Endothelial cell of umbilical vein (primary cell): ENCODE measurements at regions not wholly inside any gene's neighbourhood (a gene's known extent, or its start where the extent isn't known, plus 50 kb on each side); places are given as distances from the start of the nearest gene placed in this dataset.

ENCODE experiments used
- BruUV-seq: library from RNA; stranded (reverse); fragments of 400-500 nt; replicated peaks from 2 replicates; lab custom pipeline; 2021; lab: Mats Ljungman, UMichigan
- CTCF ChIA-PET: fragments of 300-600, 350-600 bp; sonication (Branson Sonifier 250); formaldehyde crosslinking; loops from one replicate; lab custom pipeline; 2021; ENCODE audit warnings: antibody characterized with exemption, inconsistent platforms; lab: Charles Lee
- POLR2A ChIA-PET: fragments of 300-600, 350-600 bp; sonication (Branson Sonifier 250); formaldehyde crosslinking; loops from one replicate; lab custom pipeline; 2021; ENCODE audit warnings: antibody characterized with exemption, inconsistent platforms; lab: Charles Lee
- DNase-seq: peaks from one replicate; pipeline ENCODE4 v3.0.0-alpha.2; 2011; ENCODE audit warnings: low read depth, low spot score
- FAIRE-seq: peaks from 2 replicates; lab custom pipeline; 2011; peaks lifted over from hg19 to GRCh38; lab: Jason Lieb, UNC
- H2AFZ ChIP-seq: 2 replicates; pipeline ENCODE4 v1.6.0; 2012; ENCODE audit warnings: low read depth, low read length, control low read depth, inconsistent platforms
- H3K27ac ChIP-seq: 2 replicates; pipeline ENCODE4 v1.5.1; 2011; ENCODE audit warnings: low read depth, mild to moderate bottlenecking, control low read depth, low read length, moderate library complexity; ENCODE audit not compliant: insufficient read depth
- H3K27me3 ChIP-seq, 2 experiments: 2 replicates each; pipeline versions ENCODE4 v1.6.0 to v1.6.1; 2011; ENCODE audit warnings: low read length in 2 of 2, mixed read lengths in 1 of 2; ENCODE audit not compliant: control insufficient read depth in 2 of 2, insufficient read depth in 2 of 2
- H3K36me3 ChIP-seq, 2 experiments: 2 replicates in 1 of 2; 3 replicates in 1 of 2; pipeline ENCODE4 v1.5.1; 2011; ENCODE audit warnings: low read length in 2 of 2, mild to moderate bottlenecking in 1 of 2, moderate library complexity in 1 of 2; ENCODE audit not compliant: control insufficient read depth in 2 of 2, insufficient read depth in 2 of 2; ENCODE audit errors: extremely low read depth in 1 of 2
- H3K4me1 ChIP-seq: 3 replicates; pipeline ENCODE4 v1.5.1; 2011; ENCODE audit warnings: mild to moderate bottlenecking, low read length; ENCODE audit not compliant: control insufficient read depth, insufficient read depth; ENCODE audit errors: extremely low read depth
- H3K4me2 ChIP-seq: 2 replicates; pipeline ENCODE4 v1.6.1; 2011; ENCODE audit warnings: low read length, control low read depth, mixed read lengths; ENCODE audit not compliant: insufficient read depth
- H3K4me3 ChIP-seq, 3 experiments: fragments of 200-600 bp in 1 of 3; sonication (generic), shearing (Covaris generic) in 1 of 3; replicated peaks in 1 of 3; 2 replicates each; pipeline ENCODE4 v1.5.1; 2011 to 2016; ENCODE audit warnings: control low read depth in 3 of 3, low read length in 3 of 3, mild to moderate bottlenecking in 2 of 3, inconsistent platforms in 1 of 3, low read depth in 1 of 3, moderate library complexity in 1 of 3; ENCODE audit not compliant: insufficient read depth in 1 of 3
- H3K79me2 ChIP-seq: 2 replicates; pipeline ENCODE4 v1.6.0; 2012; ENCODE audit warnings: low read length, inconsistent platforms; ENCODE audit not compliant: control insufficient read depth, insufficient read depth
- H3K9ac ChIP-seq: replicated peaks from 2 replicates; pipeline ENCODE3; 2011; ENCODE audit warnings: low read length, control low read depth; ENCODE audit not compliant: insufficient read depth; ENCODE audit errors: extremely low read depth
- H3K9me1 ChIP-seq: replicated peaks from 3 replicates; pipeline ENCODE4 v1.6.0; 2011; ENCODE audit warnings: mild to moderate bottlenecking, low read length; ENCODE audit not compliant: control insufficient read depth, insufficient read depth; ENCODE audit errors: extremely low read depth
- H3K9me3 ChIP-seq: replicated peaks from 2 replicates; pipeline ENCODE4 v1.5.1; 2012; ENCODE audit warnings: low read length, inconsistent platforms; ENCODE audit not compliant: control insufficient read depth, insufficient read depth
- H4K20me1 ChIP-seq: replicated peaks from 2 replicates; pipeline ENCODE3; 2011; ENCODE audit warnings: mild to moderate bottlenecking, low read length; ENCODE audit not compliant: control insufficient read depth, insufficient read depth; ENCODE audit errors: extremely low read depth
- EZH2 ChIP-seq: IDR thresholded peaks from 2 replicates; pipeline ENCODE4 v1.6.1; 2012; ENCODE audit warnings: borderline replicate concordance, low read depth, mild to moderate bottlenecking, moderate library complexity, low read length, inconsistent platforms; ENCODE audit not compliant: severe bottlenecking
- FOS ChIP-seq: IDR thresholded peaks from 2 replicates; pipeline ENCODE4 v1.6.1; 2011; ENCODE audit warnings: mild to moderate bottlenecking, low read length, moderate library complexity, borderline replicate concordance; ENCODE audit not compliant: insufficient read depth
- GATA2 ChIP-seq: IDR thresholded peaks from 2 replicates; pipeline ENCODE4 v1.7.0; 2011; ENCODE audit warnings: low read depth, mild to moderate bottlenecking, moderate library complexity, mixed read lengths, low read length; ENCODE audit not compliant: insufficient read length, insufficient read depth
- JUN ChIP-seq: IDR thresholded peaks from 2 replicates; pipeline ENCODE4 v1.6.1; 2011; ENCODE audit warnings: borderline replicate concordance, low read depth; ENCODE audit not compliant: insufficient read length, insufficient read depth
- MYC ChIP-seq: IDR thresholded peaks from one replicate; pipeline ENCODE4 v1.6.1; 2011; ENCODE audit warnings: mild to moderate bottlenecking, low read depth, low read length
- POLR2A ChIP-seq: IDR thresholded peaks from 2 replicates; pipeline ENCODE4 v1.6.1; 2012; ENCODE audit warnings: low read depth, mild to moderate bottlenecking, control low read depth, low read length
- POLR2AphosphoS5 ChIP-seq: IDR thresholded peaks from 2 replicates; pipeline ENCODE4 v1.6.1; 2012; ENCODE audit warnings: low read depth, mild to moderate bottlenecking, control low read depth, low read length, moderate library complexity; ENCODE audit not compliant: insufficient read depth
- dilution Hi-C: fragments of 300-500 bp; cut with MboI; formaldehyde crosslinking; loops from one replicate; pipeline ENCODE4 v1.15.0; 2019; ENCODE audit warnings: low sequenced_read_pairs; ENCODE audit not compliant: extremely low pct_ligation_motif_present
- intact Hi-C: fragments of 100-400 bp; cut with micrococcal nuclease; formaldehyde crosslinking; loops from one replicate; pipeline ENCODE4 v1.10.0; 2022
- TF ChIP-seq, protein P1 (sequence below): IDR thresholded peaks from 2 replicates; pipeline ENCODE4 v1.6.1; 2011; ENCODE audit not compliant: insufficient read depth, insufficient read length
- TF ChIP-seq, protein P2 (sequence below), 2 donors: IDR thresholded peaks; 1 replicate in 1 of 2; 2 replicates in 1 of 2; pipeline ENCODE4 v1.5.1; 2011; ENCODE audit warnings: low read length in 2 of 2, mild to moderate bottlenecking in 2 of 2, moderate library complexity in 2 of 2, control low read depth in 1 of 2, inconsistent platforms in 1 of 2, low read depth in 1 of 2; ENCODE audit not compliant: insufficient read depth in 1 of 2; ENCODE audit errors: extremely low read depth in 1 of 2

DNA sequence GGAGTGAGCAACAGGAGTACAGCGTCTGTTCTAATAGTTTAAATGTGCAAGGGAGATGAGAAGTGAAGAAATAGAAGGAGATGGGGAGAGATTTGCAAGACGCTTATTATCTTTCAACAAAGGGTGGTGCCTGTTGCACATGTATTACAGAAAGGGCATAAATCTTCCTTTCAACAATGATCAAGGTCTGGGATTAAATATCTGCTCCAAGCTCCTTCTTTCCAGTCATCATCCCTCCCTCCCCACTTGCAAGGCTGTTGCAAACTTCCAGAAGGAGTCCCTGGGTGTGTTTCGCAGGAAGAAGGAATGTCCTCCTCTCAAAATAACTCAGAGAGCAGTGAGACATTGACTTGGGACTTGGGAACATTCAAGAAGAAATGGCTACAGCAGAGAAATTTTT is 63.5 kb upstream of the MYCBP2 start:
- Histone ChIP-seq H3K27ac (no peak overlapping the region), H3K79me2 (no peaks in the 10 kb centered on the region), H3K9me3 (no peaks in the 10 kb centered on the region), H3K27me3 (peaks cover 0 to 3% of the 10 kb centered on the region in 2 experiments), H2AFZ (no peak overlapping the region), H3K4me1 (no peaks in the 10 kb centered on the region), H3K4me2 (no peak overlapping the region), H3K9me1 (no peaks in the 10 kb centered on the region), H3K9ac (no peak overlapping the region), H4K20me1 (no peaks in the 10 kb centered on the region), H3K4me3 (no peak overlapping the region), H3K36me3 (no peaks in the 10 kb centered on the region)
- TF ChIP-seq POLR2A (no peak), GATA2 (no peak), FOS (no peak), EZH2 (no peak), MYC (no peak), POLR2AphosphoS5 (no peak), JUN (no peak)
- TF ChIP-seq, protein P1, sequence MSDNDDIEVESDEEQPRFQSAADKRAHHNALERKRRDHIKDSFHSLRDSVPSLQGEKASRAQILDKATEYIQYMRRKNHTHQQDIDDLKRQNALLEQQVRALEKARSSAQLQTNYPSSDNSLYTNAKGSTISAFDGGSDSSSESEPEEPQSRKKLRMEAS: no peak
- TF ChIP-seq, protein P2, sequence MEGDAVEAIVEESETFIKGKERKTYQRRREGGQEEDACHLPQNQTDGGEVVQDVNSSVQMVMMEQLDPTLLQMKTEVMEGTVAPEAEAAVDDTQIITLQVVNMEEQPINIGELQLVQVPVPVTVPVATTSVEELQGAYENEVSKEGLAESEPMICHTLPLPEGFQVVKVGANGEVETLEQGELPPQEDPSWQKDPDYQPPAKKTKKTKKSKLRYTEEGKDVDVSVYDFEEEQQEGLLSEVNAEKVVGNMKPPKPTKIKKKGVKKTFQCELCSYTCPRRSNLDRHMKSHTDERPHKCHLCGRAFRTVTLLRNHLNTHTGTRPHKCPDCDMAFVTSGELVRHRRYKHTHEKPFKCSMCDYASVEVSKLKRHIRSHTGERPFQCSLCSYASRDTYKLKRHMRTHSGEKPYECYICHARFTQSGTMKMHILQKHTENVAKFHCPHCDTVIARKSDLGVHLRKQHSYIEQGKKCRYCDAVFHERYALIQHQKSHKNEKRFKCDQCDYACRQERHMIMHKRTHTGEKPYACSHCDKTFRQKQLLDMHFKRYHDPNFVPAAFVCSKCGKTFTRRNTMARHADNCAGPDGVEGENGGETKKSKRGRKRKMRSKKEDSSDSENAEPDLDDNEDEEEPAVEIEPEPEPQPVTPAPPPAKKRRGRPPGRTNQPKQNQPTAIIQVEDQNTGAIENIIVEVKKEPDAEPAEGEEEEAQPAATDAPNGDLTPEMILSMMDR (IDR thresholded peaks at IDR 0.05; ENCODE audit: extremely low read depth in 1 of 2, insufficient read depth in 1 of 2, low read depth in 1 of 2, low read length in 2 of 2): no peak
- intact Hi-C loops (no loop called here), dilution Hi-C loops (no loop called here)
- POLR2A ChIA-PET: no interaction called here
- no peak for DNase-seq
- FAIRE-seq: no peak
- no TSS peak for BruUV-seq
- CTCF ChIA-PET: no interaction called here
